Colonic mucosa (tissue), 4 donors: ENCODE measurements at regions not wholly inside any gene's neighbourhood (a gene's known extent, or its start where the extent isn't known, plus 50 kb on each side); places are given as distances from the start of the nearest gene placed in this dataset.

Source experiments
- DNase-seq: peaks from one replicate; pipeline ENCODE4 v3.0.0-alpha.2; 2020
- H3K27ac ChIP-seq: fragments of 200-600 bp; one replicate; pipeline ENCODE4 v1.8.0; 2021
- H3K27me3 ChIP-seq: fragments of 200-600 bp; one replicate; pipeline ENCODE4 v1.8.0; 2021
- H3K36me3 ChIP-seq: fragments of 200-600 bp; one replicate; pipeline ENCODE4 v1.8.0; 2021
- H3K4me1 ChIP-seq: fragments of 200-600 bp; one replicate; pipeline ENCODE4 v1.8.0; 2021; ENCODE audit warnings: mild to moderate bottlenecking
- H3K4me3 ChIP-seq: fragments of 200-600 bp; one replicate; pipeline ENCODE4 v1.8.0; 2021
- H3K9ac ChIP-seq, 2 donors: one replicate each; pipeline ENCODE4 v1.7.0; 2013; ENCODE audit warnings: control low read depth in 2 of 2, low read depth in 2 of 2, low read length in 2 of 2
- H3K9me3 ChIP-seq: fragments of 200-600 bp; one replicate; pipeline ENCODE4 v1.8.0; 2021
- intact Hi-C: fragments of 100-400 bp; cut with DNase I; formaldehyde crosslinking; loops from one replicate; pipeline ENCODE4 v1.14.1; 2022
- TF ChIP-seq, protein P1 (sequence below): fragments of 200-600 bp; IDR thresholded peaks from one replicate; pipeline ENCODE4 v1.8.0; 2022; ENCODE audit warnings: antibody characterized with exemption, mild to moderate bottlenecking
- donor health status: healthy.
- donor health status: DM: no; HTN: no; CAD: no.
- donor health status: DM: no; HTN: no; CAD: no.

DNA sequence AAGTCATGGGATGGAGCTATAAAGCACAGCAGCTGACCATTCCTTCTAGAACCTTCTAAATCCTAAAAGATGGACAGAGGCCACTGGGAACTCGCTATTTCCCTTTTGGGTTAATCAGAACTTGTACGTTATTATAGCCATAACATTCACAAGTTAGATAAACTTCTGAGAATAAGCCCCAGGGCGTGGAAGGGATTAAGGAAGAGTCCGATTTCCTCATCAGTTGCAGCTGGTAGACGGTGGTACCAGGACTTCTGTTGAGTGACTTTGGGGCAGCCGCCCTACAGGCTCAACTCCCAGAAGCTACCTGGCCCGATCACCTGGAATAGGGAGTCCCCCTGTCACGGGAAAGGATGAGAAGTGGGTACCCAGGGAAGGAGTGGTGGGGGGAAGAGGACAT, 370.1 kb upstream of the ZFHX3 start:
- H3K27me3 ChIP-seq = no peaks in the 10 kb centered on the region
- H3K9me3 ChIP-seq = no peaks in the 10 kb centered on the region
- no peak overlapping the region for H3K27ac ChIP-seq
- no peaks in the 10 kb centered on the region for H3K4me1 ChIP-seq
- H3K36me3 ChIP-seq = no peaks in the 10 kb centered on the region
- intact Hi-C loops = no loop called here
- H3K4me3 ChIP-seq = no peak overlapping the region
- TF ChIP-seq, protein P1, sequence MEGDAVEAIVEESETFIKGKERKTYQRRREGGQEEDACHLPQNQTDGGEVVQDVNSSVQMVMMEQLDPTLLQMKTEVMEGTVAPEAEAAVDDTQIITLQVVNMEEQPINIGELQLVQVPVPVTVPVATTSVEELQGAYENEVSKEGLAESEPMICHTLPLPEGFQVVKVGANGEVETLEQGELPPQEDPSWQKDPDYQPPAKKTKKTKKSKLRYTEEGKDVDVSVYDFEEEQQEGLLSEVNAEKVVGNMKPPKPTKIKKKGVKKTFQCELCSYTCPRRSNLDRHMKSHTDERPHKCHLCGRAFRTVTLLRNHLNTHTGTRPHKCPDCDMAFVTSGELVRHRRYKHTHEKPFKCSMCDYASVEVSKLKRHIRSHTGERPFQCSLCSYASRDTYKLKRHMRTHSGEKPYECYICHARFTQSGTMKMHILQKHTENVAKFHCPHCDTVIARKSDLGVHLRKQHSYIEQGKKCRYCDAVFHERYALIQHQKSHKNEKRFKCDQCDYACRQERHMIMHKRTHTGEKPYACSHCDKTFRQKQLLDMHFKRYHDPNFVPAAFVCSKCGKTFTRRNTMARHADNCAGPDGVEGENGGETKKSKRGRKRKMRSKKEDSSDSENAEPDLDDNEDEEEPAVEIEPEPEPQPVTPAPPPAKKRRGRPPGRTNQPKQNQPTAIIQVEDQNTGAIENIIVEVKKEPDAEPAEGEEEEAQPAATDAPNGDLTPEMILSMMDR = no peak
- DNase-seq = no peak
- H3K9ac ChIP-seq = no peak overlapping the region

DNA sequence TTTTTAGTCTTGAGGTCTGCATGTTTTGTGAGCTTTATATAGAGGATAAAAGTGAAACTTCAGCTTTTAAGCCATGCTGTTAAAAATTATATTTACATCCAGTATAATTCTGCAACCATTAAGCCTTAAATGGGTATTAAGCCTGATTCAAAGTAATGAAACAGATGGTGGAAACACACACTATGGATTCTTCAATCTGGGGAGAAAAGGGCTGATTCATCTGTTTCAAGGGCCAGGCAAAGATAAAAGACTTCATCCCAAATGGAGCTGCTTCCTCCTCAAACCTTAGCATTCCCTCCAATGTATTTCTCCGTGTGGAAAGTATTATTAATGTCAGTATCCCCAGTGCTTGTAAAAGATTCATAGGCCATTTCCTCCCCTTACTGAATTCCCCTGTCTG, 367.4 kb upstream of the ZFHX3 start:
- intact Hi-C loops = no loop called here

DNA sequence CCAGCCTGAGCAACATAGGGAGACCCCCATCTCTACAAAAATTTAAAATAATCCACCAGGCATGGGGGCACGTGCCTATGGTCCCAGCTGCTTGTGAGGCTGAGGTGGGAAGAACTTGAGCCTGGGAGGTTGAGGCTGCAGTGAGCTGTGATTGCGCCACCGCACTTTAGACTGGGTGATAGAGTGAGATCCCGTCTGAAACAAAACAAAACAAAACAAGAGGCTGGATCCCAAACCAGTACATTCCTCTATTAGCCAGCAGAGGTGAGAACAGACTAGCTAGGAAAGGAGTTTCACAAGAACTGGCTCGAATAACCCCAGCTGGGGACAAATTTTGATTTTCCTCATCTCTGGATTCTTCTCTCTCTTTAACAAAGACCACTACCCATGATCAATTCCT, 366.7 kb upstream of the ZFHX3 start:
- TF ChIP-seq, protein P1 = no peak
- Histone ChIP-seq H3K36me3 (no peaks in the 10 kb centered on the region), H3K9ac (no peak overlapping the region), H3K9me3 (no peaks in the 10 kb centered on the region), H3K27ac (no peak overlapping the region), H3K4me1 (no peaks in the 10 kb centered on the region), H3K27me3 (no peaks in the 10 kb centered on the region), H3K4me3 (no peak overlapping the region)
- intact Hi-C loops = no loop called here
- DNase-seq = no peak

More for the DNA sequence above, 367.4 kb upstream of the ZFHX3 start:
- TF ChIP-seq, protein P1 = no peak
- no peaks in the 10 kb centered on the region for H3K4me1 ChIP-seq
- no peak overlapping the region for H3K27ac ChIP-seq
- H3K9ac ChIP-seq = no peak overlapping the region
- H3K9me3 ChIP-seq = no peaks in the 10 kb centered on the region
- H3K36me3 ChIP-seq = no peaks in the 10 kb centered on the region
- H3K27me3 ChIP-seq = no peaks in the 10 kb centered on the region
- H3K4me3 ChIP-seq = no peak overlapping the region
- DNase-seq = no peak

DNA sequence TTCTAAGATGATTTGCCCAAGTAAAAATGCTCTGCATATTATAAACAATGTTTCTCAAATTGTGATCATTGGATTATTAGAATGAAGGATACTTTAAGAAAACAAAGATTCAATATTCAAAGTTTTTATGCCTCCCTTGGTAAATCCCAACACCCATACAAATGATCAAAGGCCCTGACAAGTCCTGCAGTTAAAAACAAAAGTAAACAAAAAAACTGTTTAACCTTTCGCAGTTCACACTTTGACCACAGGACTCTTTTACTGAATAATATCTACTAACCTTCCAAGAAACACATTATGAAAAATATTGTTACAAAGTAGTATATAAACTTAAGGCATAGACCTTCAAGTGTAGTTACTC, 365.9 kb upstream of the ZFHX3 start:
- Histone ChIP-seq H3K27ac (no peak overlapping the region), H3K9me3 (no peaks in the 10 kb centered on the region), H3K27me3 (no peaks in the 10 kb centered on the region), H3K36me3 (no peaks in the 10 kb centered on the region), H3K9ac (no peak overlapping the region), H3K4me1 (no peaks in the 10 kb centered on the region), H3K4me3 (no peak overlapping the region)
- intact Hi-C loops = no loop called here
- DNase-seq = no peak
- TF ChIP-seq, protein P1 = no peak

DNA sequence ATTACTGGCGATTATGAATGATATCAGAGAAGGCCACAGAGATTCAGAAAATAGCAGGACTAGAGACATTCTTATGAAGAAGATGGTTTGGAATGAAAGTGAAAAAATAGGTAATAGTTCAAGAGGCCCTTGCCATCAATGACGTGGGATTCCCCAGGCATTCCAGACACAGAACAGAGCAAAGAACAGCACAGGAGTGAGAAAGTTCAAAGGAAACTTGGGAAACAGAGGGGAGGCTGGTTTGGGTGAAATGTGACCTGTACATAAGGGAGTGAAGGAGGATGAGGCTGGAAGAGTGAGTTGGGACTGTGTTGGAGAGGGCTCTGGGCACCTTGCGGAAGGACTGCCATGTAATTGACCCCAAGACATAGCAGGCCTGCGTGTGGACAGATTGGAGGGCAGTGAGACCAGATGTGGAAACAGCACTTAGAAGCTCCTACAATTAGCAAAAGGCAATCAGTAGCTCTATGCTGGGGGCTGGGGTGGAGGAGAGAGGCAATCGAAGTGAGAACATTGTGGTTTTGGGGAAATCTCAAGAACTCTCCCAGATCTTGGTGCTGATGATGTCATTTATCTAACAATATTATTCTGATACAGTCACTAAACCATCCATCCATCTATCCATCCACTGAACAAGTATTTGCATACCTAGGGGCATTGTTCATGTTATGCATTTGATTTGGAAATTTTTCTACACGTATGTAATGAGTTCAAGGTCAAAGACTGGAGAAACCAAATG, 365.3 kb upstream of the ZFHX3 start:
- Histone ChIP-seq H3K9ac (no peak overlapping the region), H3K27ac (no peak overlapping the region), H3K36me3 (no peaks in the 10 kb centered on the region), H3K9me3 (no peaks in the 10 kb centered on the region), H3K4me1 (no peaks in the 10 kb centered on the region), H3K4me3 (no peak overlapping the region), H3K27me3 (no peaks in the 10 kb centered on the region)
- intact Hi-C loops = no loop called here
- TF ChIP-seq, protein P1 = no peak
- no peak for DNase-seq
